ENCODE measurements at regions not wholly inside any gene's neighbourhood (a gene's known extent, or its start where the extent isn't known, plus 50 kb on each side); places are given as distances from the start of the nearest gene placed in this dataset.

DNA sequence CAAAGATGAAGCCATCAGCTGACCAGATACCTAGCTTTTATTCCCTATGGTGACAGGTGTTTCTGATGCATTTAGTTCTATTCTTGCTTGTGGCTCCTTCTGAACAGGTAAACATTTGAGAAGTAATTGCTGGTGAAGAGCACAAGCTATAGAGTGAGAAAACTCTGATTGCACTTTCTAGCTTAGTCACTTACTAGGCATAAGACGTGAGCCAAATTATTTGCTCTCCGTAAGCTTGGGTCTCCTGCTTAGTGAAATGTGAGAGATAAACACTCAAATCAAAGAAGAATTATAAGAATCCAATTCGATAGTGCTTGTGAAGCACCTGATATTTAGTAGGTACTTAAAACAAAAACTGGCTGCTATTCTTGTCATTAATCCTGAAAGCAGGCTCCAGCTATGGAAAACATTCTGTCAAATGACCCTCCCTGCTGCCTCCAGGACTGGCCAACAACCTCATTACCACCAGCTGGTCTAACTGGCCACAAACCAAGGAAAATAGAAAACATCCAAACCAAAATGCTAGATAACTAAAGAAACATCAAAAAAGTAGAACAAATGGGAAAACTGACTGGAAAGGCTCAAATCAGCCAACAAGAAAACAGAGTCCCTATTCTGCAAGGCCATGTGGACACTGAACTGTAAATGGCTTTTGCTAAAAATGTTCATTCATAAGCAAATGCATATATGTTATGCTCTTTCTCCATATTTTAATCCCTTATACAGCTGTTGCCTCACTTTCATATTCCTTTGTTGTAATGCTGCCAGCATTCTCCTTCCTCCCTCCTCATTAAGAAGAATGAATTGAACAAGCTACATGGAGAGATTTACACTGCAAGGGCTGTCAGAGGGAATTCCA is 616.1 kb downstream of the DTWD2 start:
- ChIA-PET CTCF (interaction anchor here (0.5 kb wide), 1 partner anchor 303 kb away, joined by 3 read pairs; no protein-coding TSS in a partner anchor), POLR2A (no interaction called here)
- H3K27ac Mint-ChIP-seq: no peak overlapping the region
- H3K4me1 Mint-ChIP-seq: no peaks in the 10 kb centered on the region
- H3K9me3 Mint-ChIP-seq: no peaks in the 10 kb centered on the region
- no peaks in the 10 kb centered on the region for H3K27me3 Mint-ChIP-seq (ENCODE audit: low read depth)
- DNase-seq (ENCODE audit: low spot score): no peak
- TF ChIP-seq OVOL2 (CRISPR knock-in tag; IDR thresholded peaks at IDR 0.05; ENCODE audit: borderline replicate concordance): no peak
- TF ChIP-seq RELA (CRISPR knock-in tag; IDR thresholded peaks at IDR 0.05; ENCODE audit: borderline replicate concordance): no peak
- no peak for TF ChIP-seq NFYB (CRISPR knock-in tag; conservative IDR thresholded peaks at IDR 0.05; ENCODE audit: low read depth)
- TF ChIP-seq TCF7 (CRISPR knock-in tag; IDR thresholded peaks at IDR 0.05; ENCODE audit: low read depth): no peak
- no peak for TF ChIP-seq RORB (CRISPR knock-in tag; IDR thresholded peaks at IDR 0.05)
- TF ChIP-seq USF1 (CRISPR knock-in tag; IDR thresholded peaks at IDR 0.05): no peak
- TF ChIP-seq E2F4 (CRISPR knock-in tag; IDR thresholded peaks at IDR 0.05; ENCODE audit: borderline replicate concordance, low read depth): no peak
- TF ChIP-seq FOXP1 (CRISPR knock-in tag; IDR thresholded peaks at IDR 0.05; ENCODE audit: borderline replicate concordance): no peak
- TF ChIP-seq SP1 (CRISPR knock-in tag; conservative IDR thresholded peaks at IDR 0.05): no peak
- TF ChIP-seq ZNF671 (CRISPR knock-in tag; IDR thresholded peaks at IDR 0.05): no peak
- no peaks in the 10 kb centered on the region for H3K36me3 Mint-ChIP-seq
- no peak for ATAC-seq
- no peak overlapping the region for H3K4me3 Mint-ChIP-seq

GRCh38 chr5:118366429-118366828 is 621.9 kb downstream of the DTWD2 start:
- ChIA-PET POLR2A (no interaction called here), CTCF (no interaction called here)
- H3K4me3 Mint-ChIP-seq: no peak overlapping the region
- no peaks in the 10 kb centered on the region for H3K36me3 Mint-ChIP-seq
- no peak overlapping the region for H3K27ac Mint-ChIP-seq
- no peaks in the 10 kb centered on the region for H3K27me3 Mint-ChIP-seq (ENCODE audit: low read depth)
- DNase-seq (ENCODE audit: low spot score) (no peak), ATAC-seq (no peak)
- H3K4me1 Mint-ChIP-seq: no peaks in the 10 kb centered on the region
- H3K9me3 Mint-ChIP-seq: peaks cover 8% of the 10 kb centered on the region
- TF ChIP-seq RORB (CRISPR knock-in tag; IDR thresholded peaks at IDR 0.05) (no peak), FOXJ3 (CRISPR knock-in tag; IDR thresholded peaks at IDR 0.05; ENCODE audit: borderline replicate concordance) (no peak), ZNF671 (CRISPR knock-in tag; IDR thresholded peaks at IDR 0.05) (no peak), ZNF532 (CRISPR knock-in tag; IDR thresholded peaks at IDR 0.05; ENCODE audit: borderline replicate concordance) (no peak), FOXP4 (CRISPR knock-in tag; IDR thresholded peaks at IDR 0.05) (no peak), ZNF317 (CRISPR knock-in tag; IDR thresholded peaks at IDR 0.05; ENCODE audit: borderline replicate concordance, low read depth) (no peak), FOXP1 (CRISPR knock-in tag; IDR thresholded peaks at IDR 0.05; ENCODE audit: borderline replicate concordance) (no peak), GABPB1 (CRISPR knock-in tag; IDR thresholded peaks at IDR 0.05) (no peak)
- TF ChIP-seq, protein P1, sequence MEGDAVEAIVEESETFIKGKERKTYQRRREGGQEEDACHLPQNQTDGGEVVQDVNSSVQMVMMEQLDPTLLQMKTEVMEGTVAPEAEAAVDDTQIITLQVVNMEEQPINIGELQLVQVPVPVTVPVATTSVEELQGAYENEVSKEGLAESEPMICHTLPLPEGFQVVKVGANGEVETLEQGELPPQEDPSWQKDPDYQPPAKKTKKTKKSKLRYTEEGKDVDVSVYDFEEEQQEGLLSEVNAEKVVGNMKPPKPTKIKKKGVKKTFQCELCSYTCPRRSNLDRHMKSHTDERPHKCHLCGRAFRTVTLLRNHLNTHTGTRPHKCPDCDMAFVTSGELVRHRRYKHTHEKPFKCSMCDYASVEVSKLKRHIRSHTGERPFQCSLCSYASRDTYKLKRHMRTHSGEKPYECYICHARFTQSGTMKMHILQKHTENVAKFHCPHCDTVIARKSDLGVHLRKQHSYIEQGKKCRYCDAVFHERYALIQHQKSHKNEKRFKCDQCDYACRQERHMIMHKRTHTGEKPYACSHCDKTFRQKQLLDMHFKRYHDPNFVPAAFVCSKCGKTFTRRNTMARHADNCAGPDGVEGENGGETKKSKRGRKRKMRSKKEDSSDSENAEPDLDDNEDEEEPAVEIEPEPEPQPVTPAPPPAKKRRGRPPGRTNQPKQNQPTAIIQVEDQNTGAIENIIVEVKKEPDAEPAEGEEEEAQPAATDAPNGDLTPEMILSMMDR (IDR thresholded peaks at IDR 0.05): no peak
